PC-3 (cell line): ENCODE measurements at regions not wholly inside any gene's neighbourhood (a gene's known extent, or its start where the extent isn't known, plus 50 kb on each side); places are given as distances from the start of the nearest gene placed in this dataset.
"Not testable (repeated sequence)": the region's sequence is repeated elsewhere in the genome, so short reads cannot be mapped to it uniquely, and the experiment has no call there.

Experiments
- ATAC-seq: fragments of 200-7000 bp; cut with Tn5 transposase; 2 replicates; pipeline ENCODE4 v1.9.1; 2020; ENCODE audit warnings: mild to moderate bottlenecking, moderate library complexity
- BruUV-seq: library from RNA; stranded (reverse); fragments of 400-500 nt; replicated peaks from 2 replicates; lab custom pipeline; 2021; lab: Mats Ljungman, UMichigan
- CTCF ChIA-PET: fragments of 300-600 bp; sonication (Branson Sonifier 250); formaldehyde crosslinking; loops from one replicate; lab custom pipeline; 2022; ENCODE audit warnings: antibody characterized with exemption; lab: Charles Lee
- POLR2A ChIA-PET: fragments of 300-600 bp; sonication (Branson Sonifier 250); formaldehyde crosslinking; loops from one replicate; lab custom pipeline; 2022; ENCODE audit warnings: antibody characterized with exemption; ENCODE audit not compliant: unreplicated experiment; lab: Charles Lee
- DNase-seq: peaks from one replicate; pipeline ENCODE4 v3.0.0-alpha.2; 2015
- H2AFZ ChIP-seq: fragments of 300-600 bp; sonication (generic); 2 replicates; pipeline ENCODE4 v1.6.0; 2016; ENCODE audit warnings: antibody characterized with exemption, low read length
- H3F3A ChIP-seq: fragments of 300-600 bp; sonication (generic); one replicate; pipeline ENCODE4 v1.6.0; 2017; ENCODE audit warnings: antibody characterized with exemption, low read length, control low read depth, mild to moderate bottlenecking; ENCODE audit not compliant: unreplicated experiment
- H3K27ac ChIP-seq: fragments of 300-600 bp; sonication (generic); 2 replicates; pipeline ENCODE4 v1.5.1; 2016; ENCODE audit warnings: mild to moderate bottlenecking, low read length
- H3K27me3 ChIP-seq: fragments of 300-600 bp; sonication (generic); 2 replicates; pipeline ENCODE4 v1.6.1; 2016; ENCODE audit warnings: low read length, mixed read lengths
- H3K36me3 ChIP-seq: fragments of 300-600 bp; sonication (generic); 2 replicates; pipeline ENCODE4 v1.6.1; 2016; ENCODE audit warnings: low read depth, mixed run types, low read length, mixed read lengths
- H3K4me1 ChIP-seq: fragments of 300-600 bp; sonication (generic); 2 replicates; pipeline ENCODE4 v1.5.1; 2016; ENCODE audit warnings: low read length; ENCODE audit not compliant: insufficient read depth
- H3K4me2 ChIP-seq: fragments of 300-600 bp; sonication (generic); 2 replicates; pipeline ENCODE4 v1.6.0; 2016; ENCODE audit warnings: low read length
- H3K4me3 ChIP-seq: fragments of 300-600 bp; sonication (generic); 2 replicates; pipeline ENCODE4 v1.5.1; 2016; ENCODE audit warnings: mild to moderate bottlenecking, low read length, mixed read lengths
- H3K79me2 ChIP-seq: fragments of 300-600 bp; sonication (generic); 2 replicates; pipeline ENCODE4 v1.6.1; 2017; ENCODE audit warnings: low read length, mixed read lengths
- H3K9ac ChIP-seq: fragments of 300-600 bp; sonication (generic); 2 replicates; pipeline ENCODE4 v1.6.0; 2016; ENCODE audit warnings: mild to moderate bottlenecking, low read length
- H3K9me2 ChIP-seq: fragments of 300-600 bp; sonication (generic); replicated peaks from 2 replicates; pipeline ENCODE4 v1.6.1; 2016; ENCODE audit warnings: mixed run types, low read length, mixed read lengths
- H3K9me3 ChIP-seq: fragments of 300-600 bp; sonication (generic); 2 replicates; pipeline ENCODE4 v1.6.1; 2016; ENCODE audit warnings: low read length, mixed read lengths
- H4K20me1 ChIP-seq: fragments of 300-600 bp; sonication (generic); 2 replicates; pipeline ENCODE4 v1.6.1; 2016; ENCODE audit warnings: low read length, mixed read lengths
- CTCF ChIP-seq: fragments of 300-600 bp; sonication (generic); conservative IDR thresholded peaks from 2 replicates; pipeline ENCODE4 v1.5.1; 2017; ENCODE audit warnings: antibody characterized with exemption, low read depth, mild to moderate bottlenecking, low read length
- EZH2 ChIP-seq: fragments of 300-600 bp; sonication (generic); IDR thresholded peaks from one replicate; pipeline ENCODE4 v1.6.1; 2017; ENCODE audit warnings: antibody characterized with exemption, mild to moderate bottlenecking, low read length; ENCODE audit not compliant: unreplicated experiment
- EZH2phosphoT487 ChIP-seq: fragments of 300-600 bp; sonication (generic); IDR thresholded peaks from 2 replicates; pipeline ENCODE4 v1.6.1; 2018; ENCODE audit warnings: mild to moderate bottlenecking, antibody characterized with exemption, low read length, borderline replicate concordance
- intact Hi-C: fragments of 100-400 bp; cut with micrococcal nuclease; formaldehyde crosslinking; loops from 2 replicates; pipeline ENCODE4 v1.9.0; 2023

DNA sequence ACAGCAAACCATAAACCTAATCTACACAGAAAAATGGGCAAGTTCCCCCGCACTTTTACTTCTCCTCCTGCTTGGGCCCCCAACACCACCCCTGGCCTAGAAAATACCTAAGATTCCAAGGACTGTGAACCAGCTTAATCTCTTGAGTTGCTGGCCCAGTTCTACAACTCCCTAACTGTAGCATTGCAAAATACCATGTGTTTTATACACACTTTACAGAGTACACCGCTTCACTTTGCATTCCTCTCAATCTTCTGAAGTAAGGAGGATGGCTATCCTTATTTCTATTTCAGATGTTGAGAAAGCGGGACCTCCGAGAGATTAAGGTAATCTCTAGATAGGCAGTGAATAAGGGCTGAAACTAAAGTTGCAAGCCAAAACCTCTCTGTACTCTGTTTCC lies 408.3 kb upstream of the NR5A2 start:
- H3K9me2 ChIP-seq: no peaks in the 10 kb centered on the region
- DNase-seq (no peak), ATAC-seq (no peak)
- no peaks in the 10 kb centered on the region for H3K27me3 ChIP-seq
- H3F3A ChIP-seq: no peaks in the 10 kb centered on the region
- H3K36me3 ChIP-seq: no peaks in the 10 kb centered on the region
- ChIA-PET CTCF (no interaction called here), POLR2A (no interaction called here)
- no TSS peak for BruUV-seq
- no peaks in the 10 kb centered on the region for H4K20me1 ChIP-seq
- no peak overlapping the region for H3K9ac ChIP-seq
- H3K4me2 ChIP-seq: no peak overlapping the region
- H2AFZ ChIP-seq: no peak overlapping the region
- no peaks in the 10 kb centered on the region for H3K79me2 ChIP-seq
- H3K27ac ChIP-seq: no peak overlapping the region
- intact Hi-C loops: no loop called here
- H3K4me1 ChIP-seq: no peaks in the 10 kb centered on the region
- no peaks in the 10 kb centered on the region for H3K9me3 ChIP-seq
- H3K4me3 ChIP-seq: no peak overlapping the region
- TF ChIP-seq EZH2 (no peak), CTCF (no peak), EZH2phosphoT487 (no peak)

DNA sequence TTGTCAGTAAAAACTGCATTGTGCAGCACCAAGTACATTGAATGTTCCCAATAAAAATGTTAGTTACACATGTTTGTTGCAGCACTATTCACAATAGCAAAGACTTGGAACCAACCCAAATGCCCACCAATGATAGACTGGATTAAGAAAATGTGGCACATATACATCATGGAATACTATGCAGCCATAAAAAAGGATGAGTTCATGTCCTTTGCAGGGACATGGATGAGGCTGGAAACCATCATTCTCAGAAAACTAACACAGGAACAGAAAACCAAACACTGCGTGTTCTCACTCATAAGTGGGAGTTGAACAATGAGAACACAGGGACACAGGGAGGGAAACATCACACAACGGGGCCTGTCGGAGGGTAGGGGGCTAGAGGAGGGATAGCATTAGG lies 401.3 kb upstream of the NR5A2 start:
- H3K9me3 ChIP-seq, intact Hi-C loops, H3K4me2 ChIP-seq, CTCF ChIA-PET, H3K36me3 ChIP-seq, H3K27ac ChIP-seq, H3K79me2 ChIP-seq, H2AFZ ChIP-seq, H3K9me2 ChIP-seq, H3F3A ChIP-seq, BruUV-seq, ATAC-seq, H3K9ac ChIP-seq, H4K20me1 ChIP-seq, H3K4me3 ChIP-seq, POLR2A ChIA-PET, H3K4me1 ChIP-seq, DNase-seq, H3K27me3 ChIP-seq: not testable (repeated sequence)

GRCh38 chr1:199629624-199630023 lies 397.9 kb upstream of the NR5A2 start:
- TF ChIP-seq CTCF: no peak
- no peak for TF ChIP-seq EZH2
- TF ChIP-seq EZH2phosphoT487: no peak
- no peaks in the 10 kb centered on the region for H3K9me3 ChIP-seq
- no peaks in the 10 kb centered on the region for H3K9me2 ChIP-seq
- H3K9ac ChIP-seq: no peak overlapping the region
- BruUV-seq: no TSS peak
- CTCF ChIA-PET: no interaction called here
- no peaks in the 10 kb centered on the region for H3K4me1 ChIP-seq
- POLR2A ChIA-PET: no interaction called here
- no peak overlapping the region for H3K4me3 ChIP-seq
- H3K27me3 ChIP-seq: no peaks in the 10 kb centered on the region
- no peak overlapping the region for H3K27ac ChIP-seq
- intact Hi-C loops: no loop called here
- H3F3A ChIP-seq: no peaks in the 10 kb centered on the region
- H3K4me2 ChIP-seq: no peak overlapping the region
- H3K79me2 ChIP-seq: no peaks in the 10 kb centered on the region
- ATAC-seq: no peak
- no peak for DNase-seq
- no peaks in the 10 kb centered on the region for H4K20me1 ChIP-seq
- H2AFZ ChIP-seq: no peak overlapping the region
- H3K36me3 ChIP-seq: no peaks in the 10 kb centered on the region
